ENCODE measurements at regions not wholly inside any gene's neighbourhood (a gene's known extent, or its start where the extent isn't known, plus 50 kb on each side); places are given as distances from the start of the nearest gene placed in this dataset.

- no peaks in the 10 kb centered on the region for H4K20me1 ChIP-seq (ENCODE audit: insufficient read depth)
- TF ChIP-seq, protein P1, sequence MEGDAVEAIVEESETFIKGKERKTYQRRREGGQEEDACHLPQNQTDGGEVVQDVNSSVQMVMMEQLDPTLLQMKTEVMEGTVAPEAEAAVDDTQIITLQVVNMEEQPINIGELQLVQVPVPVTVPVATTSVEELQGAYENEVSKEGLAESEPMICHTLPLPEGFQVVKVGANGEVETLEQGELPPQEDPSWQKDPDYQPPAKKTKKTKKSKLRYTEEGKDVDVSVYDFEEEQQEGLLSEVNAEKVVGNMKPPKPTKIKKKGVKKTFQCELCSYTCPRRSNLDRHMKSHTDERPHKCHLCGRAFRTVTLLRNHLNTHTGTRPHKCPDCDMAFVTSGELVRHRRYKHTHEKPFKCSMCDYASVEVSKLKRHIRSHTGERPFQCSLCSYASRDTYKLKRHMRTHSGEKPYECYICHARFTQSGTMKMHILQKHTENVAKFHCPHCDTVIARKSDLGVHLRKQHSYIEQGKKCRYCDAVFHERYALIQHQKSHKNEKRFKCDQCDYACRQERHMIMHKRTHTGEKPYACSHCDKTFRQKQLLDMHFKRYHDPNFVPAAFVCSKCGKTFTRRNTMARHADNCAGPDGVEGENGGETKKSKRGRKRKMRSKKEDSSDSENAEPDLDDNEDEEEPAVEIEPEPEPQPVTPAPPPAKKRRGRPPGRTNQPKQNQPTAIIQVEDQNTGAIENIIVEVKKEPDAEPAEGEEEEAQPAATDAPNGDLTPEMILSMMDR (conservative IDR thresholded peaks at IDR 0.05; ENCODE audit: low read depth, low read length), result no peak
- H3K27ac ChIP-seq, result no peak overlapping the region
- H3K36me3 ChIP-seq (ENCODE audit: insufficient read depth), result no peaks in the 10 kb centered on the region
- no peak overlapping the region for H2AFZ ChIP-seq (ENCODE audit: low read depth)
- no peak overlapping the region for H3K4me2 ChIP-seq
- peaks cover 12% of the 10 kb centered on the region for H3K4me1 ChIP-seq (ENCODE audit: low read depth, poor library complexity, severe bottlenecking)
- no peaks in the 10 kb centered on the region for H3K27me3 ChIP-seq (ENCODE audit: insufficient read depth, low read depth)
- H3K4me3 ChIP-seq (IDR thresholded peaks at IDR 0.05; ENCODE audit: insufficient read depth, low read depth, low read length), result no peak overlapping the region
- H3K79me2 ChIP-seq (ENCODE audit: insufficient read depth, low read depth), result no peaks in the 10 kb centered on the region
- H3K9ac ChIP-seq, result no peak overlapping the region
Observed at GRCh38 chr6:109925075-109925474, 53.0 kb upstream of the GPR6 start.

DNA sequence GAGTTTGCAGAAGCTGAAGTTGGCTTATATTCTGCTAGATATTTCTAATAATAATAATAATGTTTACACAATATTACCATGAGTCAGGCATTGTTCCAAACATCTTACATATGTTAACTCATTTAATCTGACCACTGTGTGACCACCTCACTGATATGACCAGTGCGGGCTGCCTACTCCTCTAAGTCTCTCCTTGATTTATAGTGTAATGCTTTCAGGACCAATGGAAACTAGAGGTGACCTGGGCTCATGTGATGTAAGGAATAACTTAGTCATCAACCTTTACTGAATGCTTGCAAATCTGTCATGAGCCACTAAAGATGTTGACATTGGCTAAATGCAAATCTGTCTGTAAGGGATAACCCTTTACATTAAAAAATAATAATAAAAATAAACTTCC is 51.1 kb upstream of the GPR6 start:
- no peaks in the 10 kb centered on the region for H4K20me1 ChIP-seq (ENCODE audit: insufficient read depth)
- H3K4me3 ChIP-seq (IDR thresholded peaks at IDR 0.05; ENCODE audit: insufficient read depth, low read depth, low read length), result no peak overlapping the region
- no peak overlapping the region for H3K9ac ChIP-seq
- no peaks in the 10 kb centered on the region for H3K27me3 ChIP-seq (ENCODE audit: insufficient read depth, low read depth)
- H3K4me2 ChIP-seq, result no peak overlapping the region
- no peak overlapping the region for H3K27ac ChIP-seq
- H2AFZ ChIP-seq (ENCODE audit: low read depth), result no peak overlapping the region
- peaks cover 12% of the 10 kb centered on the region for H3K4me1 ChIP-seq (ENCODE audit: low read depth, poor library complexity, severe bottlenecking)
- TF ChIP-seq, protein P1 (conservative IDR thresholded peaks at IDR 0.05; ENCODE audit: low read depth, low read length), result no peak
- H3K79me2 ChIP-seq (ENCODE audit: insufficient read depth, low read depth), result no peaks in the 10 kb centered on the region
- H3K36me3 ChIP-seq (ENCODE audit: insufficient read depth), result no peaks in the 10 kb centered on the region
